Natural killer cell (primary cell): ENCODE measurements at regions not wholly inside any gene's neighbourhood (a gene's known extent, or its start where the extent isn't known, plus 50 kb on each side); places are given as distances from the start of the nearest gene placed in this dataset.

Source experiments
- ATAC-seq, 3 donors: fragments of 150-1000 bp in 2 of 3; fragments of 200-7000 bp in 1 of 3; cut with Tn5 transposase; 1 replicate in 1 of 3; 2 replicates in 2 of 3; pipeline ENCODE4 v1.10.0; 2021; ENCODE audit warnings: mild to moderate bottlenecking in 2 of 3, moderate library complexity in 2 of 3
- DNase-seq, 2 donors: peaks; one replicate each; pipeline versions ENCODE4 v3.0.0 to v3.0.0-alpha.2; 2013 to 2021; ENCODE audit warnings: mixed read lengths in 1 of 2
- H3K27ac ChIP-seq: one replicate; pipeline ENCODE4 v1.5.1; 2013; ENCODE audit warnings: mild to moderate bottlenecking, low read length
- H3K27me3 ChIP-seq: one replicate; pipeline ENCODE4 v1.6.1; 2013; ENCODE audit warnings: low read length; ENCODE audit not compliant: control insufficient read depth, insufficient read depth
- H3K36me3 ChIP-seq: one replicate; pipeline ENCODE4 v1.6.1; 2013; ENCODE audit warnings: low read length; ENCODE audit not compliant: control insufficient read depth, insufficient read depth
- H3K4me1 ChIP-seq: one replicate; pipeline ENCODE4 v1.6.1; 2013; ENCODE audit warnings: low read length; ENCODE audit not compliant: control insufficient read depth, insufficient read depth
- H3K4me3 ChIP-seq: one replicate; pipeline ENCODE4 v1.5.1; 2013; ENCODE audit warnings: low read length
- H3K9me3 ChIP-seq: one replicate; pipeline ENCODE4 v1.6.1; 2013; ENCODE audit warnings: low read length; ENCODE audit not compliant: control insufficient read depth, insufficient read depth
- H3K27ac Mint-ChIP-seq, 2 donors: one replicate each; pipeline ENCODE4 v1.8.0; 2022; ENCODE audit warnings: mild to moderate bottlenecking in 2 of 2, mixed read lengths in 2 of 2, moderate library complexity in 1 of 2
- H3K27me3 Mint-ChIP-seq, 2 donors: one replicate each; pipeline ENCODE4 v1.8.0; 2022; ENCODE audit warnings: low read depth in 2 of 2, mixed read lengths in 2 of 2
- H3K36me3 Mint-ChIP-seq: one replicate; pipeline ENCODE4 v1.8.0; 2022; ENCODE audit warnings: mixed read lengths
- H3K4me1 Mint-ChIP-seq, 2 donors: one replicate each; pipeline ENCODE4 v1.8.0; 2022; ENCODE audit warnings: mixed read lengths in 2 of 2
- H3K4me3 Mint-ChIP-seq: one replicate; pipeline ENCODE4 v1.8.0; 2022; ENCODE audit warnings: mild to moderate bottlenecking, moderate library complexity, mixed read lengths
- H3K9me3 Mint-ChIP-seq, 2 donors: one replicate each; pipeline ENCODE4 v1.8.0; 2022; ENCODE audit warnings: mixed read lengths in 2 of 2
- WGBS: methylation state at CpG from one replicate; pipeline ENCODE4 v1.1.7; 2013; ENCODE audit warnings: missing lambda C conversion rate; ENCODE audit not compliant: insufficient coverage; 5-methylcytosine and 5-hydroxymethylcytosine counted together
- intact Hi-C: fragments of 100-400 bp; cut with micrococcal nuclease; formaldehyde crosslinking; loops from one replicate; pipeline ENCODE4 v1.14.2; 2022
- TF ChIP-seq, protein P1 (sequence below): fragments of 200-600 bp; IDR thresholded peaks from one replicate; pipeline ENCODE4 v1.8.0; 2022; ENCODE audit warnings: antibody characterized with exemption

DNA sequence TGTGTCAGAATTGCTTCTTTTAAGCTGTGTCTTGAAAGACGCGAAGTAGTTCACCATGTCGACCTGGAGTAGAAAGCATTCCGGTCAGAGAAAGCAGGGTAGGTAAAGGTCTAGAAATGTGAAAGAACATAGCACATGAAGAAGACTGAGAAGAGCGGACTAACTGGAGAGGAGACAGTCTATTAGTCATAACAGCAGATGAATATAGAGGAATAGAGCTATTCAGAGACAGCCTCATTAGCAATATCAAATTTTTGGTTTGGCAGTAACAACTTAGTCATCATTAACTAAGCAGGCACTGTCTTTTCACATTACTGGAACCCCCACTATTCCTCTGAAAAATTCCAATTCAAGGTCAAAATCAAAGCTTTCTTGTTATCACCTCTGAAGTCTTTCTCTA lies 678.8 kb downstream of the DIPK2A start:
- H3K4me1 ChIP-seq = no peaks in the 10 kb centered on the region
- H3K9me3 ChIP-seq = no peaks in the 10 kb centered on the region
- WGBS = 91% methylated on average over 5 of the region's 5 CpGs
- TF ChIP-seq, protein P1, sequence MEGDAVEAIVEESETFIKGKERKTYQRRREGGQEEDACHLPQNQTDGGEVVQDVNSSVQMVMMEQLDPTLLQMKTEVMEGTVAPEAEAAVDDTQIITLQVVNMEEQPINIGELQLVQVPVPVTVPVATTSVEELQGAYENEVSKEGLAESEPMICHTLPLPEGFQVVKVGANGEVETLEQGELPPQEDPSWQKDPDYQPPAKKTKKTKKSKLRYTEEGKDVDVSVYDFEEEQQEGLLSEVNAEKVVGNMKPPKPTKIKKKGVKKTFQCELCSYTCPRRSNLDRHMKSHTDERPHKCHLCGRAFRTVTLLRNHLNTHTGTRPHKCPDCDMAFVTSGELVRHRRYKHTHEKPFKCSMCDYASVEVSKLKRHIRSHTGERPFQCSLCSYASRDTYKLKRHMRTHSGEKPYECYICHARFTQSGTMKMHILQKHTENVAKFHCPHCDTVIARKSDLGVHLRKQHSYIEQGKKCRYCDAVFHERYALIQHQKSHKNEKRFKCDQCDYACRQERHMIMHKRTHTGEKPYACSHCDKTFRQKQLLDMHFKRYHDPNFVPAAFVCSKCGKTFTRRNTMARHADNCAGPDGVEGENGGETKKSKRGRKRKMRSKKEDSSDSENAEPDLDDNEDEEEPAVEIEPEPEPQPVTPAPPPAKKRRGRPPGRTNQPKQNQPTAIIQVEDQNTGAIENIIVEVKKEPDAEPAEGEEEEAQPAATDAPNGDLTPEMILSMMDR = no peak
- no peak overlapping the region for H3K4me3 Mint-ChIP-seq
- H3K36me3 ChIP-seq = no peaks in the 10 kb centered on the region
- DNase-seq (no peak), ATAC-seq (no peak)
- intact Hi-C loops = no loop called here
- no peak overlapping the region for H3K4me3 ChIP-seq
- no peak overlapping the region for H3K27ac Mint-ChIP-seq
- no peak overlapping the region for H3K27ac ChIP-seq
- H3K36me3 Mint-ChIP-seq = no peaks in the 10 kb centered on the region
- H3K9me3 Mint-ChIP-seq = peaks cover 6 to 14% of the 10 kb centered on the region in 2 donors
- no peaks in the 10 kb centered on the region for H3K27me3 Mint-ChIP-seq
- no peaks in the 10 kb centered on the region for H3K4me1 Mint-ChIP-seq
- H3K27me3 ChIP-seq = no peaks in the 10 kb centered on the region

DNA sequence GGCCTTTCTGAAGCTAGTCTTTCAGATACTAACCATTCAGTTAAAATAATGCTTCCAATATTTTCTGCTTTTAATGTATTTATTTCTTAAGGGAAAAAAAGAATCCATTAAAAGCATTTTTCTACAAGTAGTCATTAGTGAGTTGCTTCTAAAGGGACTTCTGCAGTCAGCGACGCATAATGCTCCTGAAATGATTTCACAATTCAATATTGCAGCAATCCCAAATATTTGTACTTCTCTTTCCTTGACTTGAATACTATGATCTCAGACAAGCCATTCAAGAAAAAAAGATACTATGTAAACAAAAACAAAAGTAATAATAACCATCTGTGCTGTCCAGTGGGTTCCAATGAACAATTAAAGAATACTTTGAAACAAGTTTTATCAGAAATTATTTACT lies 681.0 kb downstream of the DIPK2A start:
- Histone ChIP-seq H3K9me3 (no peaks in the 10 kb centered on the region), H3K4me1 (no peaks in the 10 kb centered on the region), H3K27ac (no peak overlapping the region), H3K27me3 (no peaks in the 10 kb centered on the region), H3K4me3 (no peak overlapping the region), H3K36me3 (no peaks in the 10 kb centered on the region)
- Mint-ChIP-seq H3K4me3 (no peak overlapping the region), H3K27ac (no peak overlapping the region), H3K36me3 (no peaks in the 10 kb centered on the region), H3K27me3 (no peaks in the 10 kb centered on the region), H3K9me3 (peaks cover 6 to 19% of the 10 kb centered on the region in 2 donors), H3K4me1 (no peaks in the 10 kb centered on the region)
- intact Hi-C loops = no loop called here
- no peak for DNase-seq
- WGBS = 93% methylated on average over 2 of the region's 2 CpGs
- TF ChIP-seq, protein P1 = no peak
- no peak for ATAC-seq

DNA sequence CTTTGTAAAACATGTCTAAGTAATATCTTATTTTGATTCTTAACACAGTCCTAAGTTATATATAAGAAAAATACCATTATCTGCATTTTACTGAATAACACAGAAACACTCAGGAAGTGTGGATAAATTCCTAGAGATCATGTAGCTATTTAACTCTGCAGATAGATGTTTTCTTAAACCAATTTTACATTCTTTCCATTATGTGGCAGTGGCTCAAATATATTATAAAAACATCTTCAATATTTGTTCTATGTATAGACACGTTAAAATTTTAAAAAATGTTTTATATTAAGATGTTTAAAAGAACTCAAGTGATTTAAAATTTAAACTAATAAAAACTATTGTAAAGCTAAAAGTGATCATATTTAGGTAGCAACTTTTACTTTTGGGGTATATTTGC lies 683.8 kb downstream of the DIPK2A start:
- Mint-ChIP-seq H3K27me3 (no peaks in the 10 kb centered on the region), H3K9me3 (peaks cover 2 to 9% of the 10 kb centered on the region in 2 donors), H3K4me3 (no peak overlapping the region), H3K36me3 (no peaks in the 10 kb centered on the region), H3K27ac (no peak overlapping the region), H3K4me1 (no peaks in the 10 kb centered on the region)
- H3K36me3 ChIP-seq = no peaks in the 10 kb centered on the region
- intact Hi-C loops = no loop called here
- no peaks in the 10 kb centered on the region for H3K27me3 ChIP-seq
- no peak for ATAC-seq
- no peaks in the 10 kb centered on the region for H3K9me3 ChIP-seq
- DNase-seq = no peak
- TF ChIP-seq, protein P1 = no peak
- no peak overlapping the region for H3K27ac ChIP-seq
- no peaks in the 10 kb centered on the region for H3K4me1 ChIP-seq
- H3K4me3 ChIP-seq = no peak overlapping the region
- no CpG with 5 or more reads among the region's 1 CpG for WGBS

DNA sequence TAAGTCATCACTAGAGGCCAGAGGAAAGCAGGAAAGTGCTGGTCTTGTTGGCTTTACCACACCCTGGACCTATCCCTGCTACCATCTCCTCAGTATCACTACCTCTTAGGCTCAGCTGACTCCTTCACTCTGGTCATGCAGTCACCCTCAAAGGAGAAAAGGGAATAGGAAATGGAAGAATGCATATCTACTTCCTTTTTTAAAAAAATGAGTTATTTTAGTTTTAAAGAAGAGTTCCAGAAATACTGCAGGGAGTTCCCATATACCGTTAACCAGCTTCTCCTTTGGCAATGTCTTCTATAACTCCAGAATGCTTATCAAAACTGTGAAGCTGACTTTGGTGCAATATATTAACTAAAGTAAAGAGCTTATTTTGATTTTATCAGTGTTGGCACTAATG lies 688.6 kb downstream of the DIPK2A start:
- H3K4me3 ChIP-seq = no peak overlapping the region
- DNase-seq = no peak
- H3K4me1 ChIP-seq = no peaks in the 10 kb centered on the region
- intact Hi-C loops = no loop called here
- Mint-ChIP-seq H3K27ac (no peak overlapping the region), H3K27me3 (no peaks in the 10 kb centered on the region), H3K4me3 (no peak overlapping the region), H3K4me1 (no peaks in the 10 kb centered on the region), H3K36me3 (peaks cover 4% of the 10 kb centered on the region), H3K9me3 (peaks cover 6 to 21% of the 10 kb centered on the region in 2 donors)
- no peaks in the 10 kb centered on the region for H3K36me3 ChIP-seq
- H3K9me3 ChIP-seq = no peaks in the 10 kb centered on the region
- no CpG with 5 or more reads among the region's 1 CpG for WGBS
- H3K27me3 ChIP-seq = no peaks in the 10 kb centered on the region
- ATAC-seq = no peak
- no peak overlapping the region for H3K27ac ChIP-seq
- TF ChIP-seq, protein P1 = no peak
